ENCODE measurements at regions not wholly inside any gene's neighbourhood (a gene's known extent, or its start where the extent isn't known, plus 50 kb on each side); places are given as distances from the start of the nearest gene placed in this dataset.

DNA sequence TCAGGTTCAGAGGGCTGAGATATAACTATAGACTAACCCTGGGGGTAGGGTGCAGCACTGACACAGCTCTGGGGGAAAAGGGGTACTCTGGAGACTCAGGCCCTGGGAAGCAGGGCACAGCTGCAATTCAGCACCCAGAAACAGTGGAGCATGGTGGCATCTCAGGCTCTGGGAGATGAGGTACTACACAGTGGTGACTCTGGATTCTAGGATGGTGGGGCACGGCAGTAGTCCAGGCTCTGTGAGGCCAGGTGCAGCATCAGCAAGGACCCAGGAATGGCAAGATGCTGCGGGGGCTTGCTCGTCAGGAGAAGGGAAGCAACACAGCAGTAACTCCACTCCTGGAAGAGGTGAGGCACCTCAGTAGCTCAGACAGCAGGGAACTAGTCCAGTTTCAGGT is 271.5 kb upstream of the MOCS1 start:
- no peak for DNase-seq (ENCODE audit: extremely low read depth, insufficient read length)
- Histone ChIP-seq H3K36me3 (ENCODE audit: control insufficient read depth, insufficient read depth, low read length) (no peaks in the 10 kb centered on the region), H3K4me3 (replicated peaks; ENCODE audit: low read depth, low read length) (no peak overlapping the region), H3K27me3 (replicated peaks; ENCODE audit: control insufficient read depth, insufficient read depth, low read length) (no peaks in the 10 kb centered on the region)
- TF ChIP-seq, protein P1, sequence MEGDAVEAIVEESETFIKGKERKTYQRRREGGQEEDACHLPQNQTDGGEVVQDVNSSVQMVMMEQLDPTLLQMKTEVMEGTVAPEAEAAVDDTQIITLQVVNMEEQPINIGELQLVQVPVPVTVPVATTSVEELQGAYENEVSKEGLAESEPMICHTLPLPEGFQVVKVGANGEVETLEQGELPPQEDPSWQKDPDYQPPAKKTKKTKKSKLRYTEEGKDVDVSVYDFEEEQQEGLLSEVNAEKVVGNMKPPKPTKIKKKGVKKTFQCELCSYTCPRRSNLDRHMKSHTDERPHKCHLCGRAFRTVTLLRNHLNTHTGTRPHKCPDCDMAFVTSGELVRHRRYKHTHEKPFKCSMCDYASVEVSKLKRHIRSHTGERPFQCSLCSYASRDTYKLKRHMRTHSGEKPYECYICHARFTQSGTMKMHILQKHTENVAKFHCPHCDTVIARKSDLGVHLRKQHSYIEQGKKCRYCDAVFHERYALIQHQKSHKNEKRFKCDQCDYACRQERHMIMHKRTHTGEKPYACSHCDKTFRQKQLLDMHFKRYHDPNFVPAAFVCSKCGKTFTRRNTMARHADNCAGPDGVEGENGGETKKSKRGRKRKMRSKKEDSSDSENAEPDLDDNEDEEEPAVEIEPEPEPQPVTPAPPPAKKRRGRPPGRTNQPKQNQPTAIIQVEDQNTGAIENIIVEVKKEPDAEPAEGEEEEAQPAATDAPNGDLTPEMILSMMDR (IDR thresholded peaks at IDR 0.05; ENCODE audit: insufficient read depth, low read length, poor library complexity, severe bottlenecking), result no peak

DNA sequence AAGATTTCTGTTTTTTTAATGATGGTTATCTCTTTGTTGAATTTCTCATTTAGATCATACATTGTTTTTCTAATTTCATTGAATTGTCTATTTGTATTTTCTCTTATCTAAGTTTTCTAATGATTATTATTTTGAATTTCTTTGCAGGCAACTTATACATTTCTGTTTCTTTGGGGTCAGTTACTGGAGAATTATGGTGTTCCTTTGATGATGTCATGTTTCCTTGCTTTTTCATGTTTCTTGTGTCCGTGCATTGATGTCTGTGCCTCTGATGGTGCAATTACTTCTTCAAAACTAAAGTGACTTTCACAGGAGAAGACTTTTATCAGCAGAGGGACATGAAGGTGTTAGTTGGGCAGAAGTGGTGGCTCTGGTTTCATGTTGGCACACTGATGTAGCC is 270.7 kb upstream of the MOCS1 start:
- H3K27me3 ChIP-seq (replicated peaks; ENCODE audit: control insufficient read depth, insufficient read depth, low read length), result no peaks in the 10 kb centered on the region
- H3K4me3 ChIP-seq (replicated peaks; ENCODE audit: low read depth, low read length), result no peak overlapping the region
- TF ChIP-seq, protein P1 (IDR thresholded peaks at IDR 0.05; ENCODE audit: insufficient read depth, low read length, poor library complexity, severe bottlenecking), result no peak
- no peak for DNase-seq (ENCODE audit: extremely low read depth, insufficient read length)
- H3K36me3 ChIP-seq (ENCODE audit: control insufficient read depth, insufficient read depth, low read length), result no peaks in the 10 kb centered on the region

DNA sequence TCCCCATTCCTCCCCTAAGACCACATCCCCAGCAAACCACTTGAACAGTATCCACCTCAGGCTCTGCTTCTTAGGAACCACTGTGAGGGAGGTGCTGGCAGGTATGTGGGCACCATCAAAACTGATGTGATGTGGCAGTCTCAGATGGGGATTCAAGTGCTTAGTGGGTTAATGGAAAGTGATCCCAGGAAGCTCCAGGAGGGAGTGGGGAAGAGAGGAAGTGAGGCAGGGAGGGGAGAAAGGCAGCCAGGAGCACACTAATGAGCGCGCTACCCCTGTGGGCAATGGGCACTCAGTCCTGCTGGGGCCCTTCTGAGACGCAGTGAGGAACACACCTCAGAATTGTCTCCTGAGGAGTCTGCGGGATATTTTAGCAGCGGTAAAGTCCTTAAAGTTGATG is 263.1 kb upstream of the MOCS1 start:
- Histone ChIP-seq H3K4me3 (replicated peaks; ENCODE audit: low read depth, low read length) (no peak overlapping the region), H3K36me3 (ENCODE audit: control insufficient read depth, insufficient read depth, low read length) (no peaks in the 10 kb centered on the region), H3K27me3 (replicated peaks; ENCODE audit: control insufficient read depth, insufficient read depth, low read length) (no peaks in the 10 kb centered on the region)
- TF ChIP-seq, protein P1 (IDR thresholded peaks at IDR 0.05; ENCODE audit: insufficient read depth, low read length, poor library complexity, severe bottlenecking), result no peak
- DNase-seq (ENCODE audit: extremely low read depth, insufficient read length), result no peak

DNA sequence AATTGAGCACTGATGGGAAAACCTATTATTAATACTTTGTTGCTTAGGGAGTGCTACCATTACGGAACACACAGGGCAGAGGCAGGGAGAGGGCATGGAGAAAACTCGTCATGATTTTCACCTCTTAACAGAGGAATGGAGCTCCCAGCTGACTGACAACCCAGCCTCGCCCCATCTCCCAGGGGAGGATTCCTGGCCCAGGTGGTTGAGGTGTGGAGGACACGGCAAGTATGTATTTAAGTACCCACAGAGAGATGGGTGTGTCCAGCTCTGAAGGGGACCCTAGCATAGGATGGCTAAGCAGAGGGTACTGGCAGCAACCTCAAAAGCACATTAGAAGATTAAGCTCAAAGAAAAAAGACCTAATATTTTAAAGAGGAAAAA is 261.9 kb upstream of the MOCS1 start:
- no peak for DNase-seq (ENCODE audit: extremely low read depth, insufficient read length)
- Histone ChIP-seq H3K36me3 (ENCODE audit: control insufficient read depth, insufficient read depth, low read length) (no peaks in the 10 kb centered on the region), H3K27me3 (replicated peaks; ENCODE audit: control insufficient read depth, insufficient read depth, low read length) (no peaks in the 10 kb centered on the region), H3K4me3 (replicated peaks; ENCODE audit: low read depth, low read length) (no peak overlapping the region)
- TF ChIP-seq, protein P1 (IDR thresholded peaks at IDR 0.05; ENCODE audit: insufficient read depth, low read length, poor library complexity, severe bottlenecking), result no peak

DNA sequence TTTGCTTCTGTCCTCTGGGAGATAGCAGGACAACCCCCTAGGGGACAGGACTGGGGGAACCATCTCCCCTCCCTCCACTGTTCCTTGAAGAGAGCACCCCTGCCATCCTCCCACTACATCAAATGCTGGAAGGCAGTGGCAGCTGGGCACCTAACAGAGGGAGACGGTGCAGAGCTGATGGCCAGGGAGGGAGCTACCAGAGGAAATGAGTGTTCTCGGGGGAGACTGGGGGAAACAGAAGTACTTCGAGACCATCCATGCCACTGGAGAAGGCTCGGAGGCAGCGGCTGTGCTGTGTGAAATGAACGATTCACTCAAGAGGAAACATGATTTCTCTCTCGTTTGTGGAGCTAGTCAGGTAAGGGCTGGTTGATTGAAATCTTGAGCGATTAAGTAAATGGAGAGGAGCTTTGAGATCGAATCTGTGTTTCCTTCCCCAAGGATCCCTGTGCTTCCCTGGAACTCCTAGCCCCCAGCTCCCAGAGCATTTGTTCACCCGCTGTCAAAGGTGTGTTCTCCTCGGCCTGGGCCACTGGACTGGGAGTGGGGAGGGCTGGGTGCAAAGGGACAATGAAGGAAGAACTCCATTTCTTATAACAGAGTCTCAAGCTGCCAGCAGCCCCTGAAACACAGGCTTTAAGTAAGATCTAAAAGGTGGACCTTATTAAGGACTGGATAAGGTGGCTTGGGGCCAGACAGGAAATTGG is 261.3 kb upstream of the MOCS1 start:
- H3K4me3 ChIP-seq (replicated peaks; ENCODE audit: low read depth, low read length), result no peak overlapping the region
- DNase-seq (ENCODE audit: extremely low read depth, insufficient read length), result no peak
- TF ChIP-seq, protein P1 (IDR thresholded peaks at IDR 0.05; ENCODE audit: insufficient read depth, low read length, poor library complexity, severe bottlenecking), result no peak

More for the DNA sequence above, 261.3 kb upstream of the MOCS1 start:
- H3K36me3 ChIP-seq (ENCODE audit: control insufficient read depth, insufficient read depth, low read length), result no peaks in the 10 kb centered on the region
- no peaks in the 10 kb centered on the region for H3K27me3 ChIP-seq (replicated peaks; ENCODE audit: control insufficient read depth, insufficient read depth, low read length)
